HG03521 (cell line): ENCODE measurements at regions not wholly inside any gene's neighbourhood (a gene's known extent, or its start where the extent isn't known, plus 50 kb on each side); places are given as distances from the start of the nearest gene placed in this dataset.
"Not testable (repeated sequence)": the region's sequence is repeated elsewhere in the genome, so short reads cannot be mapped to it uniquely, and the experiment has no call there.

Experiments used
- ATAC-seq: cut with Tn5 transposase; IDR thresholded peaks from one replicate; pipeline ENCODE4 v1.9.1; 2021; ENCODE audit warnings: mild to moderate bottlenecking, moderate library complexity; ENCODE audit not compliant: unreplicated experiment

GRCh38 chr2:84158605-84159004 lies 300.5 kb downstream of the SUCLG1 start:
- ATAC-seq: no peak

GRCh38 chr2:84152462-84152861 lies 306.6 kb downstream of the SUCLG1 start:
- no peak for ATAC-seq

GRCh38 chr2:84144345-84144744 lies 314.7 kb downstream of the SUCLG1 start:
- ATAC-seq: no peak

GRCh38 chr2:84137034-84137433 lies 322.0 kb downstream of the SUCLG1 start:
- no peak for ATAC-seq

GRCh38 chr2:84132370-84132769 lies 326.7 kb downstream of the SUCLG1 start:
- ATAC-seq: no peak

- no peak for ATAC-seq
These were observed 327.7 kb downstream of the SUCLG1 start for GRCh38 chr2:84131278-84131830.

- no peak for ATAC-seq
These were observed 330.1 kb downstream of the SUCLG1 start for GRCh38 chr2:84129018-84129417.

DNA sequence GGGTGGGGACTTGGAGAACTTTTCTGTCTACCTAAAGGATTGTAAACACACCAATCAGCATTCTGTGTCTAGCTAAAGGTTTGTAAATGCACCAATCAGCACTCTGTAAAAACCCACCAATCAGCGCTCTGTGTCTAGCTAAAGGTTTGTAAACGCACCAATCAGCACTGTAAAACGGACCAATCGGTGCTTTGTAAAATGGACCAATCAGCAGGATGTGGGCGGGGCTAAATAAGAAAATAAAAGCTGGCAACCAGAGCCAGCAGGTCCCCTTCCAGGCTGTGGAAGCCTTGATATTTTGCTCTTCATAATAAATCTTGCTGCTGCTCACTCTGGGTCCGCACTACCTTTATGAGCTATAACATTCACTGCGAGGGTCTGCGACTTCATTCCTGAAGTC lies 331.3 kb downstream of the SUCLG1 start:
- not testable (repeated sequence) for ATAC-seq

- ATAC-seq: no peak
These were observed 332.6 kb downstream of the SUCLG1 start for GRCh38 chr2:84126530-84126929.

GRCh38 chr2:84126084-84126483 lies 333.0 kb downstream of the SUCLG1 start:
- ATAC-seq: no peak

DNA sequence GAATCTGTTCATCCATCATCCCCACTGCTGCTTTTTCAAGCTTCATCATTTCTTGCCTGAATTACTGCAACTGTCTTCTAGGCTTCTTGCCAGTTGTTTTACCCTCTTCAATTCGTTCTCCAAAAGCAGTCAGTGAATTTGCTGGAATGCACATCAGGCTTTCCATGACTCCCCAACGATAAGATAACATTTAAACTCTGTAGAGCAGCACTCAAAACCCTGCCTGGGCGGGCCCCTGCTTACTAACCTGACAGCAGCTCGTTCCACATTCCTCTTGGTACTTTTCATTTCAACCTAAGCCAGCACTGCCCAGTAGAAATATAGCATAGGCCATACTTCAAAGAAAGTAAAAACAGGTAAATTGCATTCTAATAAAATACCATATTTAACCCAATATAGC lies 342.9 kb downstream of the SUCLG1 start:
- no peak for ATAC-seq

- ATAC-seq: no peak
These were observed 343.8 kb downstream of the SUCLG1 start for GRCh38 chr2:84115173-84115857.

DNA sequence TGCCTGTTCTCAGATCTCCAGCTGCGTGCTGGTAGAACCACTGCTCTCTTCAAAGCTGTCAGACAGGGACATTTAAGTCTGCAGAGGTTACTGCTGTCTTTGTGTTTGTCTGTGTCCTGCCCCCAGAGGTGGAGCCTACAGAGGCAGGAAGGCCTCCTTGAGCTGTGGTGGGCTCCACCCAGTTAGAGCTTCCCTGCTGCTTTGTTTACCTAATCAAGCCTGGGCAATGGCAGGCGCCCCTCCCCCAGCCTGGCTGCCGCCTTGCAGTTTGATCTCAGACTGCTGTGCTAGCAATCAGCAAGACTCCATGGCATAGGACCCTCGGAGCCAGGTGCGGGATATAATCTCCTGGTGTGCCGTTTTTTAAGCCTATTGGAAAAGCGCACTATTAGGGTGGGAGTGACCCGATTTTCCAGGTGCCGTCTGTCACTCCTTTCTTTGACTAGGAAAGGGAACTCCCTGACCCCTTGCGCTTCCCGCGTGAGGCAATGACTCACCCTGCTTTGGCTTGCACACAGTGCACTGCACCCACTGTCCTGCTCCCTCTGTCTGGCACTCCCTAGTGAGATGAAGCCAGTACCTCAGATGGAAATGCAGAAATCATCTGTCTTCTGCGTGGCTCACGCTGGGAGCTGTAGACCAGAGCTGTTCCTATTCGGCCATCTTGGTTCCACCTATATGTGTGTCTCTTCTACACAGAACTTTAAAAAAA lies 355.1 kb downstream of the SUCLG1 start:
- ATAC-seq: not testable (repeated sequence)

DNA sequence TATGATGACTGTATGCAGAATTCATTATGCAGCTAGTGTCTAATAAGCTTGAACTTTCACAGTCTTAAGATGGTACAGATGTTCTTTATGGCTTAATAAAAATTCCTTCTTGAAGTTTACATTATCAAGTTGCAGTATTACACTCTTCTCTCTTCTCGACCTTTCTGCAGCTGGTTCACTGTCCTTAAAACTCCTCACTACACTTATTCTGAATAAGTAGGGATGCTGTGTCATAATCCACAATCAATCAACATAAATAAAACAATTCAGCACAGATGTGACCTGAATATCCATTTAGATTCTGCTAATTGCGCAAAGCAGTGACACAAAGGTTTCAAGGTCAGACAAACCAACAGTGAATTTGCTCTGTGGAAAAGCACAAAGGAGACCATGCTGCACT lies 356.8 kb downstream of the SUCLG1 start:
- ATAC-seq: no peak

GRCh38 chr2:84088656-84089055 lies 370.4 kb downstream of the SUCLG1 start:
- no peak for ATAC-seq

DNA sequence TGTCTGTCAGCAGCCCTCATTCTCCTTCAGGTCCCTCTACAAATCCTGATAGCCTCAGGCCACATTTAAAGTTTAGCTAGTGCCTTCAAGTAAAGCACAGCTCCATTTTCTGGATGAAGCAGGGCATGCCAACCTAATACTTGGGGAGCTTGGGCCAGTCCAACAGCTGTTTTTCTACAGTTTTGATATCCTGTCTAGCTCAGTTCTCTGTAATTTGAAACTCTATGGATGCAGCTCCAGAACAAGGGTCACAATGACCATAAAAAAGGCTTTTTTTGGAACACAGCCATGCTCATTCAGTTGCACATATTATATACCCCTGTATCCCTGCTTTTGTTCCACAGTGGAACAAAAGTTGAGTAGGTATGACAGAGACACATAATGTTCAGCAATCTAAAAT lies 373.5 kb downstream of the SUCLG1 start:
- no peak for ATAC-seq

DNA sequence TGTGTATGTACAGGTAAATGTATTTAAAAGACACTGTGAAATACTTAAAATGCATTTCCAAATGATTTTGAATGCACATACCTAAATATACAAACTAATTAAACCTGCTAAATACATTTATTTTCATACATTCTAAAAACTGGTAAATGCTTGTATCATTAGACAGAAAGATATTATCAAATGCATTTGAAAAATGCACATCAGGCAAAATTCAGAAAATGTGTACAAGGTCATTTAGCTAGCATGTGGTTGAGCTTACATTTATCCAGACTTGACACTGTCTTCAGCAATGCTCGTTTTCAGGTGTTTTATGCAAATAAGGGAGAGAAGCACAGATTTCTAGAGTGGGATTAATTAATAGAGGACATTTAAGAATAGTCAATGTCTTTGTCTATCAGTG lies 374.2 kb downstream of the SUCLG1 start:
- ATAC-seq: no peak

DNA sequence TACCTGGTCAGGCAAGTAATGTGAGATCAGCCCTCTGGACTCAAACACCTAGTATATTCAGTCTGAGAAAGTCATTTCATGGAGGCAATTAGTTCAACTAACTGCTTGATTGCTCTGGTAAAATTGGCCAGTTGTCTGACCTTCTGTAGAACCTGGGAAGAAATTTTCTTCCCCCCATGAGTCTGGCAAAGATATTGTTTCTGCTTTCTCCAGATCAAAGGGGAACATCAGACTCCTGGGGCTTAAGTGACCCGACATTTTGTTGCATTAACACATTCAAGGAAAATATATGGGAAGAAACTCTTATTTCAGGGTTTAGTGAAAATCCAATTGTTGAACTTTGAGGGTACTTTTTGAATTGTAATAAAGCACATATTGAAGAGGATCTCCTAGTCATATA lies 375.1 kb downstream of the SUCLG1 start:
- ATAC-seq: no peak

DNA sequence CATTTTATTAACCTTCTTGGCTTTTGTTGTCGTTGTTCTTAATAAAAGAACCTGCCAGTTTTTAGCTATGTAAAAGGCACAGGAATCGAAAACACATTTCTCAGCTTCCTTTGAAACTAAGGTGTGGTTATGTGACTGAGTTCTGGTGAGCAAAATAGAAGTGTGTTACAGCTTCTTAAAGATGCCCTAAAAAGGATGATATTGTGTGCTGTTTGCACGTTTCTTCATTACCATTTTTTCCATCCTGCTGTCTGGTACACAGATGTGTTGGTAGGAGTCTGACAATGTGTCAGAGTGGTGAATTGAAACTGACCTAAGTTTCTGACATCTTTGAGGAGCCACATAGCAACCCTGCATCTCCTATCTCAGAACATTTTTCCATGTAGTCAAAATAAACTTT lies 380.6 kb downstream of the SUCLG1 start:
- no peak for ATAC-seq

DNA sequence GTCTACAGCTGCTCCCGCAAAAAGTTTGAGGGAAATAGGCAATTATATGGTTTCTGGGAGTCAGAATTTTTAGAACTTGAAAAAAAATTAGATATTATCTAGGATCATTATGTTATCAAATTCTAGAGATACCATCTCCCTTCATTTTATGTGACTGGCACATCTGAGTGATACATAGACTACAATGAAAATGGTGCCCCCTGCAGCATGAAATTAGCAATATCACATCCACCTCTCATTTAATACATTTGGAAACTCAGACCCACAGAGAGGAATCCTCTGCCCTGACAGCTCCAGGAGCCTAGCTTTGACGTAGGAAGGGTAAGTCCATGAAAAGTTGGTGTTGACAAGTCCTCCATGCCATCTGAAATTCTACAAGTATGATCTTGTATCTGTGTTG lies 381.6 kb downstream of the SUCLG1 start:
- ATAC-seq: no peak

- ATAC-seq: no peak
These were observed 388.0 kb downstream of the SUCLG1 start for GRCh38 chr2:84071050-84071449.

- ATAC-seq: no peak
These were observed 393.2 kb downstream of the SUCLG1 start for GRCh38 chr2:84065857-84066256.
